SK-N-SH treated with all-trans-retinoic acid at 6 μM for 48 hours (cell line): ENCODE measurements at regions not wholly inside any gene's neighbourhood (a gene's known extent, or its start where the extent isn't known, plus 50 kb on each side); places are given as distances from the start of the nearest gene placed in this dataset.
A peak's percentile ranks its signal among the peaks of the same experiment; 100 is the strongest.

Experiments used
- ATAC-seq: fragments of 200-7000 bp; cut with Tn5 transposase; 3 replicates; pipeline ENCODE4 v1.9.1; 2020; ENCODE audit warnings: mild to moderate bottlenecking, moderate library complexity
- ARNTL ChIP-seq: fragments of 450-650 bp; formaldehyde crosslinking; IDR thresholded peaks from 2 replicates; pipeline ENCODE4 v1.5.0; 2020; ENCODE audit warnings: low read depth, mild to moderate bottlenecking, moderate library complexity, borderline replicate concordance
- BACH2 ChIP-seq: fragments of 250-450 bp; sonication (Bioruptor Pico); IDR thresholded peaks from 2 replicates; pipeline ENCODE4 v1.9.0; 2021; ENCODE audit warnings: mild to moderate bottlenecking, borderline replicate concordance
- CSDC2 ChIP-seq: fragments of 250-450 bp; sonication (Bioruptor Pico); IDR thresholded peaks from 2 replicates; pipeline ENCODE4 v1.5.0; 2020; ENCODE audit warnings: mild to moderate bottlenecking, moderate library complexity
- ESRRG ChIP-seq: fragments of 250-450 bp; sonication (Bioruptor Pico); IDR thresholded peaks from 2 replicates; pipeline ENCODE4 v1.6.1; 2021; ENCODE audit warnings: mild to moderate bottlenecking
- ISL1 ChIP-seq: fragments of 250-450 bp; sonication (Bioruptor Pico); IDR thresholded peaks from 2 replicates; pipeline ENCODE4 v2.1.2; 2022; ENCODE audit warnings: mild to moderate bottlenecking, moderate library complexity
- RARB ChIP-seq: fragments of 250-450 bp; sonication (Bioruptor Pico); IDR thresholded peaks from 2 replicates; pipeline ENCODE4 v1.8.0; 2021; ENCODE audit warnings: mild to moderate bottlenecking, moderate library complexity
- TOX ChIP-seq: fragments of 250-450 bp; sonication (Bioruptor Pico); IDR thresholded peaks from 2 replicates; pipeline ENCODE4 v1.8.0; 2021; ENCODE audit warnings: mild to moderate bottlenecking, moderate library complexity, borderline replicate concordance
- TSHZ2 ChIP-seq: fragments of 250-450 bp; sonication (Bioruptor Pico); IDR thresholded peaks from 2 replicates; pipeline ENCODE4 v1.5.0; 2020; ENCODE audit warnings: mild to moderate bottlenecking, moderate library complexity
- ZFP30 ChIP-seq: fragments of 450-650 bp; formaldehyde crosslinking; IDR thresholded peaks from 2 replicates; pipeline ENCODE4 v1.5.0; 2022; ENCODE audit warnings: mild to moderate bottlenecking, moderate library complexity
- ZNF70 ChIP-seq: fragments of 450-650 bp; formaldehyde crosslinking; IDR thresholded peaks from 2 replicates; pipeline ENCODE4 v1.5.0; 2020; ENCODE audit warnings: mild to moderate bottlenecking, moderate library complexity
- ZNF8 ChIP-seq: fragments of 450-650 bp; formaldehyde crosslinking; IDR thresholded peaks from 2 replicates; pipeline ENCODE4 v1.5.0; 2020; ENCODE audit warnings: mild to moderate bottlenecking, moderate library complexity
- TF ChIP-seq, protein P1 (sequence below): fragments of 250-450 bp; sonication (Bioruptor Pico); IDR thresholded peaks from 2 replicates; pipeline ENCODE4 v1.5.1; 2020; ENCODE audit warnings: low read depth, mild to moderate bottlenecking, moderate library complexity
- TF ChIP-seq, protein P2 (sequence below): fragments of 250-450 bp; sonication (Bioruptor Pico); IDR thresholded peaks from 2 replicates; pipeline ENCODE4 v1.5.1; 2021; ENCODE audit warnings: mild to moderate bottlenecking, moderate library complexity

DNA sequence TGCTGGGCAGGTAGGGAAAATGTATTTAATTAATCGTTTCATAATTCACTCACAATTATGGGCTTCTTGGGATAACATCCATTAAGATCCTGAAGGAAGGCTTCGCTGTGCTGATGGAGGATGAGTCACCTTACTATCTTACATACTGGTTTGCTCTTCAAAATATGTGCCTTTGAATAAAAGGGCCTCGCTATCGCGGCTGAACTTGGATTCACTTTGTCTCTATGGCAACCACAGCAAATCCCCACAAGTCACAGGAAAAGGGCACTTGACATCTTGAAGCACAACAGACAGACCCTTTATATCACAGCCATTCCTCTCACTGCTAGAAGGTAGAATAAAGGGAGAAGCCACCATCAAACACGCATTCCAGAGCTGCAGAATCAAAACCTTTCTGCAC lies 141.3 kb upstream of the MYLIP start:
- no peak for ATAC-seq
- TF ChIP-seq, protein P1, sequence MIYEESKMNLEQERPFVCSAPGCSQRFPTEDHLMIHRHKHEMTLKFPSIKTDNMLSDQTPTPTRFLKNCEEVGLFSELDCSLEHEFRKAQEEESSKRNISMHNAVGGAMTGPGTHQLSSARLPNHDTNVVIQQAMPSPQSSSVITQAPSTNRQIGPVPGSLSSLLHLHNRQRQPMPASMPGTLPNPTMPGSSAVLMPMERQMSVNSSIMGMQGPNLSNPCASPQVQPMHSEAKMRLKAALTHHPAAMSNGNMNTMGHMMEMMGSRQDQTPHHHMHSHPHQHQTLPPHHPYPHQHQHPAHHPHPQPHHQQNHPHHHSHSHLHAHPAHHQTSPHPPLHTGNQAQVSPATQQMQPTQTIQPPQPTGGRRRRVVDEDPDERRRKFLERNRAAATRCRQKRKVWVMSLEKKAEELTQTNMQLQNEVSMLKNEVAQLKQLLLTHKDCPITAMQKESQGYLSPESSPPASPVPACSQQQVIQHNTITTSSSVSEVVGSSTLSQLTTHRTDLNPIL = 0 out of 2 replicates have a peak, but pooled peaks have one; percentile 20
- TF ChIP-seq ZNF70 (CRISPR knock-in tag) (no peak), ISL1 (CRISPR knock-in tag) (peak; percentile 81)

- no peak for ATAC-seq
- TF ChIP-seq CSDC2 (CRISPR knock-in tag) (no peak), BACH2 (CRISPR knock-in tag) (no peak)
- TF ChIP-seq, protein P1 = no peak
- TF ChIP-seq, all 23 proteins: peak for 0
These were observed 142.8 kb upstream of the MYLIP start for GRCh38 chr6:15986027-15986629.

- TF ChIP-seq, protein P2, sequence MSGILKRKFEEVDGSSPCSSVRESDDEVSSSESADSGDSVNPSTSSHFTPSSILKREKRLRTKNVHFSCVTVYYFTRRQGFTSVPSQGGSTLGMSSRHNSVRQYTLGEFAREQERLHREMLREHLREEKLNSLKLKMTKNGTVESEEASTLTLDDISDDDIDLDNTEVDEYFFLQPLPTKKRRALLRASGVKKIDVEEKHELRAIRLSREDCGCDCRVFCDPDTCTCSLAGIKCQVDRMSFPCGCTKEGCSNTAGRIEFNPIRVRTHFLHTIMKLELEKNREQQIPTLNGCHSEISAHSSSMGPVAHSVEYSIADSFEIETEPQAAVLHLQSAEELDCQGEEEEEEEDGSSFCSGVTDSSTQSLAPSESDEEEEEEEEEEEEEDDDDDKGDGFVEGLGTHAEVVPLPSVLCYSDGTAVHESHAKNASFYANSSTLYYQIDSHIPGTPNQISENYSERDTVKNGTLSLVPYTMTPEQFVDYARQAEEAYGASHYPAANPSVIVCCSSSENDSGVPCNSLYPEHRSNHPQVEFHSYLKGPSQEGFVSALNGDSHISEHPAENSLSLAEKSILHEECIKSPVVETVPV (CRISPR knock-in tag) = no peak
- TF ChIP-seq ARNTL (CRISPR knock-in tag) (no peak), ESRRG (CRISPR knock-in tag) (no peak), ISL1 (CRISPR knock-in tag) (no peak), TOX (CRISPR knock-in tag) (no peak), CSDC2 (CRISPR knock-in tag) (no peak), ZNF70 (CRISPR knock-in tag) (no peak), ZFP30 (CRISPR knock-in tag) (no peak), TSHZ2 (CRISPR knock-in tag) (no peak)
- TF ChIP-seq, protein P1 = no peak
- ATAC-seq = no peak
These were observed 143.4 kb upstream of the MYLIP start for GRCh38 chr6:15985379-15985959.

DNA sequence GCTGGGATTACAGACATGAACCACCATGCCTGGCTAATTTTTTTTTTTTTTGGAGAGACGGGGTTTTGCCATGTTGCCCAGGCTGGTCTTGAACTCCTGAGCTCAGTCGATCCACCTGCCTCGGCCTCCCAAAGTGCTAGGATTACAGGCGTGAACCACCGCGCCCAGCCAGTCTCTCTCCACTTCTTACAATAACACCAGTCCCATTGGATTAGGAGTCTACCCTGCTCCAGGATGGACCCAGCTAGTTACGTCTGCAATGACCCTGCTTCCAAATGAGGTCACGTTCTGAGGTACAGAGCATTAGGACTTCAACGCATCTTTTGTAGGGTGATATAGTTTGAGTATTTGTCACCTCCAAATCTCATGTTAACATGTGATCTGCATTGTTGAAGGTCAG lies 146.9 kb upstream of the MYLIP start:
- no peak for ATAC-seq
- no peak for TF ChIP-seq ZNF8 (CRISPR knock-in tag)

GRCh38 chr6:15980801-15981200 lies 148.1 kb upstream of the MYLIP start:
- no peak for ATAC-seq
- TF ChIP-seq RARB (no peak), TSHZ2 (CRISPR knock-in tag) (no peak)
